ENCODE measurements at regions not wholly inside any gene's neighbourhood (a gene's known extent, or its start where the extent isn't known, plus 50 kb on each side); places are given as distances from the start of the nearest gene placed in this dataset.

DNA sequence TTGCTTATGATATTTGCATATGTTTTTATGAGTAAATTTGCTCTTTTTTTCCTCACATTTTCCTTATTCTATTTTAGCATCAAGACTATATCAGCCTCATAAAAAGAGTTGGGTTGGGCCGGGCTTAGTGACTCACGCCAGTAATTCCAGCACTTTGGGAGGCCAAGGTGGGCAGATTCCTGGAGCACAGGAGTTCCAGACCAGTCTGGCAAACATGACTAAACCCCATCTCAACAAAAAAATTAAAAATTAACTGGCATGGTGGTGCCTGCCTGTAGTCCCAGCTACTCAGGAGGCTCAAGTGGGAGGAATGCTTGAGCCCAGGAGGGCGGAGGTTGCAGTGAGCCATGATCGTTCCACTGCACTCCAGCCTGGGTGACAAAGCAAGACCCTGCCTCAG, 148.8 kb upstream of the ANO5 start:
- no peaks in the 10 kb centered on the region for H3K36me3 ChIP-seq (ENCODE audit: insufficient read depth, low read length)
- no peaks in the 10 kb centered on the region for H3K9me3 ChIP-seq (ENCODE audit: low read length)
- no peaks in the 10 kb centered on the region for H3K27me3 ChIP-seq (ENCODE audit: low read length)
- H3K79me2 ChIP-seq (ENCODE audit: low read length), result no peaks in the 10 kb centered on the region
- no peak overlapping the region for H3K27ac ChIP-seq (ENCODE audit: low read length)
- H4K20me1 ChIP-seq (ENCODE audit: insufficient read depth, low read depth, low read length), result no peaks in the 10 kb centered on the region
- H2AFZ ChIP-seq (ENCODE audit: low read length), result no peak overlapping the region
- no peaks in the 10 kb centered on the region for H3K9me2 ChIP-seq (replicated peaks; ENCODE audit: insufficient read depth, low read length)
- no peak overlapping the region for H3K4me3 ChIP-seq (ENCODE audit: low read length)
- H3K4me2 ChIP-seq (ENCODE audit: low read depth, low read length, poor library complexity, severe bottlenecking), result no peak overlapping the region
- H3K9ac ChIP-seq (ENCODE audit: low read length), result no peak overlapping the region
- DNase-seq, result no peak
- no peaks in the 10 kb centered on the region for H3K4me1 ChIP-seq (ENCODE audit: low read length)

DNA sequence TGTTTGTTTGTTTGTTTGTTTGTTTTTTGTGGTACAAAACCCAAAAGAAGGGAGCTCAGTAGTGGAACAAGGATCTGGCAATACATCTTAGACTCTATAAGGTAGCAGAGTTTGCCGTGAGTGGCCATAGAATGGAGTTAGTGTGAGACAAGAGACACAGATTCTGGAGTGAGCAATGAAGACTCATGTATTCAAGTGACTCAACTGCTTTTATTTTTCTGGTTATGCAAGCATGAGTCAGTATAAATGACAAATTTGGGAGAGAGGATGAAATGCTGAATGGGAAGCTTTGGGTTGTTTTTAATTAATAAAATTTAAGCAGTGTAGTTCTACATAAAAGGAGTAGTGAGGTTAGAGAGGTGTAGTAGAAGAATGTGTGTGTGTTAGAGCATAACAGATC, 143.6 kb upstream of the ANO5 start:
- no peaks in the 10 kb centered on the region for H3K9me2 ChIP-seq (replicated peaks; ENCODE audit: insufficient read depth, low read length)
- no peak overlapping the region for H3K9ac ChIP-seq (ENCODE audit: low read length)
- H3K4me2 ChIP-seq (ENCODE audit: low read depth, low read length, poor library complexity, severe bottlenecking), result no peak overlapping the region
- no peak for DNase-seq
- H3K4me1 ChIP-seq (ENCODE audit: low read length), result no peaks in the 10 kb centered on the region
- H3K4me3 ChIP-seq (ENCODE audit: low read length), result no peak overlapping the region
- H2AFZ ChIP-seq (ENCODE audit: low read length), result no peak overlapping the region
- H3K36me3 ChIP-seq (ENCODE audit: insufficient read depth, low read length), result no peaks in the 10 kb centered on the region
- no peaks in the 10 kb centered on the region for H3K9me3 ChIP-seq (ENCODE audit: low read length)
- no peak overlapping the region for H3K27ac ChIP-seq (ENCODE audit: low read length)
- no peaks in the 10 kb centered on the region for H3K27me3 ChIP-seq (ENCODE audit: low read length)
- H3K79me2 ChIP-seq (ENCODE audit: low read length), result no peaks in the 10 kb centered on the region
- H4K20me1 ChIP-seq (ENCODE audit: insufficient read depth, low read depth, low read length), result no peaks in the 10 kb centered on the region

DNA sequence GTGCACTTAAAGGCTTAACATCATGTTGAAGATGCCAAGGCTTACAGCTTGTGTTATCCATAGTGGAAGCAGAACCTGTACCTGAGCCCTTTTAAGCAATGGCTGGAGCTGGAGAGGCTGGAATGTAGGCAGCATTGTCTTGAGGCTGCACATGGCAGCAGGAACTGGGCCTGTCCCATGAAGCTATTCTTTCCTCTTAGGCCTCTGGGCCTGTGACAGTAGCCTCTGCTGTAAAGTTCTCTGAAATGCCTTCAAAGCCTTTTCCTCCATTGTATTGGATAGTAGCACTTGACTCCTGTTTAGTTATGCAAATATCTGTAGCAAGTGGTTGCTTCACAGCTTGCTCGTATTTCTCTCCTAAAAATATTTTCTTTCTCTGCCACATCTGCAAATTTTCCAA, 127.4 kb upstream of the ANO5 start:
- H3K9me2 ChIP-seq (replicated peaks; ENCODE audit: insufficient read depth, low read length), result 0 out of 2 replicates have a peak, but pooled peaks cover 5% of the 10 kb centered on the region
- no peaks in the 10 kb centered on the region for H3K79me2 ChIP-seq (ENCODE audit: low read length)
- H3K27me3 ChIP-seq (ENCODE audit: low read length), result no peaks in the 10 kb centered on the region

DNA sequence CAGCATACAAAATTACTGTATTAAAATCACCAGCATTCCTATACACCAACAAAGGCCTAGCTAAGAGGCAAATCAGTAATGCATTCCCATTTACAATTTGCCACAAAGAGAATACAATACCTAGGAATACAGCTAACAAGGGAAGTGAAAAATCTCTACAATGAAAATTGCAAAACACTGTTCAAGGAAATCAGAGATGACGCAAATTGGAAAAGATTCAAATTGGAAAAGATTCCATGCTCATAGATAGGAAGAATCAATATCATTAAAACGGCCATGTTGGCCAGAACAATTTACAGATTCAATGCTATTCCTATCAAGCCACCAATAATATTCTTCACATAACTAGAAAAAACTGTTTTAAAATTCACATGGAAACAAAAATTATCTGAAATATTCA, 123.0 kb upstream of the ANO5 start:
- H3K9me3 ChIP-seq (ENCODE audit: low read length), result peaks cover 4% of the 10 kb centered on the region; the same call in 1 of the 2 replicates
- no peak overlapping the region for H3K4me2 ChIP-seq (ENCODE audit: low read depth, low read length, poor library complexity, severe bottlenecking)
- H3K27me3 ChIP-seq (ENCODE audit: low read length), result no peaks in the 10 kb centered on the region
- no peak overlapping the region for H3K27ac ChIP-seq (ENCODE audit: low read length)
- no peaks in the 10 kb centered on the region for H4K20me1 ChIP-seq (ENCODE audit: insufficient read depth, low read depth, low read length)
- H3K36me3 ChIP-seq (ENCODE audit: insufficient read depth, low read length), result no peaks in the 10 kb centered on the region
- no peaks in the 10 kb centered on the region for H3K4me1 ChIP-seq (ENCODE audit: low read length)
- H3K4me3 ChIP-seq (ENCODE audit: low read length), result no peak overlapping the region
- no peak for DNase-seq
- no peak overlapping the region for H2AFZ ChIP-seq (ENCODE audit: low read length)
- 0 out of 2 replicates have a peak, but pooled peaks cover 5% of the 10 kb centered on the region for H3K9me2 ChIP-seq (replicated peaks; ENCODE audit: insufficient read depth, low read length)
- H3K79me2 ChIP-seq (ENCODE audit: low read length), result no peaks in the 10 kb centered on the region
- no peak overlapping the region for H3K9ac ChIP-seq (ENCODE audit: low read length)

More for the DNA sequence above, 127.4 kb upstream of the ANO5 start:
- Histone ChIP-seq H3K9ac (ENCODE audit: low read length) (no peak overlapping the region), H3K4me2 (ENCODE audit: low read depth, low read length, poor library complexity, severe bottlenecking) (no peak overlapping the region), H3K36me3 (ENCODE audit: insufficient read depth, low read length) (no peaks in the 10 kb centered on the region), H2AFZ (ENCODE audit: low read length) (no peak overlapping the region), H3K4me1 (ENCODE audit: low read length) (no peaks in the 10 kb centered on the region), H4K20me1 (ENCODE audit: insufficient read depth, low read depth, low read length) (no peaks in the 10 kb centered on the region), H3K27ac (ENCODE audit: low read length) (no peak overlapping the region), H3K4me3 (ENCODE audit: low read length) (no peak overlapping the region), H3K9me3 (ENCODE audit: low read length) (peaks cover 12% of the 10 kb centered on the region)
- no peak for DNase-seq

DNA sequence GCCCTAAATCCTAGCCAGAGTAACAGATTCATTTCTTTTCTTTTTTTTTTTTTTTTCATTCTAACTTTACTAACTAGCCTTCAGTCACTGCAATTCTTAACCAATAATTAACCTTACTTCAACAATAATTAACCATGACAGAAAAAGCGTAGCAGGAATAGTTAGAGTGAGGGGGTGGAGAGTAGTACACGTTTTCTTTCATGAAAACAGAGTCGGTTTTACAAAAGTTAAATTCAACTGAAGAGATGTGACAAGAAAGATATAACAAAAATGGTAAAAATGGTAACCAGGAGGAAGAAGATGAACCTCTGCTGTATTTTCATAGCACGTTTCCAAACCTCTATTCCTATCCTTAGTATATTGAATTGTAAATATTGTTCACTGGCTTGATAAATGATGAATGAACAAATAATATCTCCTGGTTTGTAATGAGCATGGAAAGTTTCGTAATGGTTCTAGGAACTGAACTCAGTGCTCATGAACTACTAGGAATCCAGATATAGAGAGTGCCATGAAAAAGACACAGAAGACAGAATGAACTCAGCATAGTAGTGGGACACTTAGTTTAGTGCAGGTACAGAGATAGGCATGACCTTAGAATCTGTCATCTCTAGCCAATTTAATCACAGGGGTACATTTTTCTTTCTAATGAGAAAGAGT, 116.5 kb upstream of the ANO5 start:
- H3K9me2 ChIP-seq (replicated peaks; ENCODE audit: insufficient read depth, low read length), result no peaks in the 10 kb centered on the region
- no peak overlapping the region for H2AFZ ChIP-seq (ENCODE audit: low read length)
- H3K9me3 ChIP-seq (ENCODE audit: low read length), result no peaks in the 10 kb centered on the region
- H3K27me3 ChIP-seq (ENCODE audit: low read length), result no peaks in the 10 kb centered on the region
- no peaks in the 10 kb centered on the region for H3K36me3 ChIP-seq (ENCODE audit: insufficient read depth, low read length)
- no peaks in the 10 kb centered on the region for H3K4me1 ChIP-seq (ENCODE audit: low read length)
- no peak overlapping the region for H3K27ac ChIP-seq (ENCODE audit: low read length)
- H3K79me2 ChIP-seq (ENCODE audit: low read length), result no peaks in the 10 kb centered on the region
- DNase-seq, result no peak
- no peaks in the 10 kb centered on the region for H4K20me1 ChIP-seq (ENCODE audit: insufficient read depth, low read depth, low read length)
- no peak overlapping the region for H3K4me3 ChIP-seq (ENCODE audit: low read length)
- no peak overlapping the region for H3K9ac ChIP-seq (ENCODE audit: low read length)
- no peak overlapping the region for H3K4me2 ChIP-seq (ENCODE audit: low read depth, low read length, poor library complexity, severe bottlenecking)

DNA sequence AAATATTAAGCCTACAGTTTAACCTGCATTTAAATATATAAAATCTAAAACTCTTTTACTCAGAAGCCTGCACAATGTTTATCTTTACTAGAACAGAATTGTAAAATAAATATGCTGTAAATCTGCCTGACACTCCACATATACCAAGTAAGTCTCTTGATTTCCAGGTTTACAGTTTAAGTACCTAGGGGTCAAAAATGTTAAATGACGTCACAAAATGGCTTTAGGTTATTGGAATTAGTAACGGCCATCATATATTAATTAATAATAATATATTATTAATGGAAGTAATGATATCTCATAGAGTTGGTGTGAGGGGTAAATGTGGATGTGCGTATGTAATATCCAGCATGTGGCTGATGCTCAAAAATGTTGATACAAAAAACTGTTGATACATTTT, 114.8 kb upstream of the ANO5 start:
- Histone ChIP-seq H3K9ac (ENCODE audit: low read length) (no peak overlapping the region), H3K79me2 (ENCODE audit: low read length) (no peaks in the 10 kb centered on the region), H3K36me3 (ENCODE audit: insufficient read depth, low read length) (no peaks in the 10 kb centered on the region), H3K9me2 (replicated peaks; ENCODE audit: insufficient read depth, low read length) (no peaks in the 10 kb centered on the region), H3K27me3 (ENCODE audit: low read length) (no peaks in the 10 kb centered on the region), H4K20me1 (ENCODE audit: insufficient read depth, low read depth, low read length) (no peaks in the 10 kb centered on the region), H3K4me1 (ENCODE audit: low read length) (no peaks in the 10 kb centered on the region), H3K4me2 (ENCODE audit: low read depth, low read length, poor library complexity, severe bottlenecking) (no peak overlapping the region), H2AFZ (ENCODE audit: low read length) (no peak overlapping the region), H3K9me3 (ENCODE audit: low read length) (no peaks in the 10 kb centered on the region), H3K27ac (ENCODE audit: low read length) (no peak overlapping the region), H3K4me3 (ENCODE audit: low read length) (no peak overlapping the region)
- DNase-seq, result no peak

DNA sequence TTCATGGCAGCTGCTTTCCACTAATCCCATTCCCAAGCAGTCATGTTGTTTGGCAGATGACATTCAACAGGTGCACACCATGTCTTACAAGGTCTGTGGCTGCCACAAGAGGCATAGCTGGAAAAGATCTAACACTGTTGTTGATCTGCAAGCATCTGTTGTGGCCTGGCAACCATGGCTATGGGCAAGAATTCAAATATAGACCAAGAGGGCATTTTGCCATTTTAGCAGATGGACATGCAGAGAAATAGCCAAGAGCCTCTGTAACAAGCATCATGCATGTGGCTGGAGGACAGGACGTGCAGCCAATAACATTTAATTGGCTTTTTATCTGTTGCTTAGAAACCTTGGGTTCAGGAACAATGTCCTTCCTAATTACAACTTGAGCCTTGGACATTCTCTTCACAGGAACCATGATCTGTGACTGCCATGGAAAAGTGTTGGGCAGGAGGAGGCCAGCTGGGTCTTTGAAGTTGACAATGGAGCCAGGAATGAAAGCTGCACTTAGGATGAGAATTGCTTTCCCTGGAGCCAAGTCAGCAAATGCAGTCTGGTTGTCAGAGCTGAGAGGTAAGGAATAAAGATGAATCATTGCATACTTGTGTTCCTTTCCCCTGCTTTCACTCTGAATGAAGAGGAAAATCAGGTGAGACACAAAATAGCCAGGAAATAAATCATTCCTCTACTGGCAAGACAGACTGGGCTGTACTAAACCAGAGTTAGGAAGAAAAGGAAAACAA, 113.6 kb upstream of the ANO5 start:
- no peak for DNase-seq
- Histone ChIP-seq H2AFZ (ENCODE audit: low read length) (no peak overlapping the region), H3K9ac (ENCODE audit: low read length) (no peak overlapping the region), H3K9me3 (ENCODE audit: low read length) (no peaks in the 10 kb centered on the region), H3K79me2 (ENCODE audit: low read length) (no peaks in the 10 kb centered on the region), H3K4me1 (ENCODE audit: low read length) (no peaks in the 10 kb centered on the region), H3K36me3 (ENCODE audit: insufficient read depth, low read length) (no peaks in the 10 kb centered on the region), H3K4me3 (ENCODE audit: low read length) (no peak overlapping the region), H3K4me2 (ENCODE audit: low read depth, low read length, poor library complexity, severe bottlenecking) (no peak overlapping the region), H3K27me3 (ENCODE audit: low read length) (no peaks in the 10 kb centered on the region), H3K27ac (ENCODE audit: low read length) (no peak overlapping the region), H4K20me1 (ENCODE audit: insufficient read depth, low read depth, low read length) (no peaks in the 10 kb centered on the region), H3K9me2 (replicated peaks; ENCODE audit: insufficient read depth, low read length) (no peaks in the 10 kb centered on the region)

DNA sequence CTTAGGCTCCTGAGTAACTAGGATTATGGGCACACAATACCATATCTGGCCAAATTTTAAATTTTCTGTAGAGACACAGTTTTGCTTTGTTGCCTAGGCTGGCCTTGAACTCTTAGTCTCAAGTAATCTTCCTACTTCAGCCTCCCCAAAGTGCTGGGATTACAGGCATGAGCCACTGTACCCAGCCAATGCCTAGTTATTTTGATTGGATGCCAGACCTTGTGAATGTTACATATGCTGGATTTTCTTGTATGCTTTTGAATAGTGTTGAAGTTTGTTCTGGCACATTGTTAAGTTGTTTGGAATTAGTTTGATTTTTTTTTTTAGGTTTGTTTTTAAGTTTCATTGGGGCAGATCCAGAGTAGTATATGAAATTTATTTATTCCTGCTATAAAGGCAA, 110.7 kb upstream of the ANO5 start:
- Histone ChIP-seq H3K9me2 (replicated peaks; ENCODE audit: insufficient read depth, low read length) (no peaks in the 10 kb centered on the region), H3K27me3 (ENCODE audit: low read length) (no peaks in the 10 kb centered on the region), H3K9ac (ENCODE audit: low read length) (no peak overlapping the region), H3K4me2 (ENCODE audit: low read depth, low read length, poor library complexity, severe bottlenecking) (no peak overlapping the region), H3K79me2 (ENCODE audit: low read length) (no peaks in the 10 kb centered on the region), H3K9me3 (ENCODE audit: low read length) (no peaks in the 10 kb centered on the region), H3K36me3 (ENCODE audit: insufficient read depth, low read length) (no peaks in the 10 kb centered on the region), H3K4me1 (ENCODE audit: low read length) (no peaks in the 10 kb centered on the region), H3K27ac (ENCODE audit: low read length) (no peak overlapping the region), H4K20me1 (ENCODE audit: insufficient read depth, low read depth, low read length) (no peaks in the 10 kb centered on the region), H2AFZ (ENCODE audit: low read length) (no peak overlapping the region), H3K4me3 (ENCODE audit: low read length) (no peak overlapping the region)
- no peak for DNase-seq

All from Karpas-422 (cell line).